Mesothelial cell of epicardium (in vitro differentiated cells): ENCODE measurements at regions not wholly inside any gene's neighbourhood (a gene's known extent, or its start where the extent isn't known, plus 50 kb on each side); places are given as distances from the start of the nearest gene placed in this dataset.

Experiments
- DNase-seq, 2 experiments: peaks; one replicate each; pipeline ENCODE4 v3.0.0; 2021; ENCODE audit warnings: low spot score in 2 of 2; ENCODE audit not compliant: unreplicated experiment in 2 of 2
- H3K27ac Mint-ChIP-seq: 2 replicates; pipeline ENCODE4 v1.8.0; 2021; ENCODE audit warnings: mixed read lengths
- H3K27me3 Mint-ChIP-seq: 2 replicates; pipeline ENCODE4 v1.8.0; 2021; ENCODE audit warnings: low read depth, mixed read lengths
- H3K36me3 Mint-ChIP-seq: 2 replicates; pipeline ENCODE4 v1.8.0; 2021; ENCODE audit warnings: mixed read lengths
- H3K4me1 Mint-ChIP-seq: 2 replicates; pipeline ENCODE4 v1.8.0; 2021; ENCODE audit warnings: mixed read lengths
- H3K4me3 Mint-ChIP-seq: 2 replicates; pipeline ENCODE4 v1.8.0; 2021; ENCODE audit warnings: mild to moderate bottlenecking, moderate library complexity, mixed read lengths
- H3K9me3 Mint-ChIP-seq: 2 replicates; pipeline ENCODE4 v1.8.0; 2021; ENCODE audit warnings: mixed read lengths
- TF ChIP-seq, protein P1 (sequence below): fragments of 200-600 bp; sonication (generic); IDR thresholded peaks from one replicate; pipeline ENCODE4 v1.5.0; 2021; ENCODE audit warnings: antibody characterized with exemption; ENCODE audit not compliant: unreplicated experiment

- DNase-seq: no peak
- Mint-ChIP-seq H3K9me3 (peaks cover 14% of the 10 kb centered on the region), H3K36me3 (no peaks in the 10 kb centered on the region), H3K27me3 (no peaks in the 10 kb centered on the region), H3K4me3 (no peak overlapping the region), H3K4me1 (no peaks in the 10 kb centered on the region), H3K27ac (no peak overlapping the region)
- TF ChIP-seq, protein P1, sequence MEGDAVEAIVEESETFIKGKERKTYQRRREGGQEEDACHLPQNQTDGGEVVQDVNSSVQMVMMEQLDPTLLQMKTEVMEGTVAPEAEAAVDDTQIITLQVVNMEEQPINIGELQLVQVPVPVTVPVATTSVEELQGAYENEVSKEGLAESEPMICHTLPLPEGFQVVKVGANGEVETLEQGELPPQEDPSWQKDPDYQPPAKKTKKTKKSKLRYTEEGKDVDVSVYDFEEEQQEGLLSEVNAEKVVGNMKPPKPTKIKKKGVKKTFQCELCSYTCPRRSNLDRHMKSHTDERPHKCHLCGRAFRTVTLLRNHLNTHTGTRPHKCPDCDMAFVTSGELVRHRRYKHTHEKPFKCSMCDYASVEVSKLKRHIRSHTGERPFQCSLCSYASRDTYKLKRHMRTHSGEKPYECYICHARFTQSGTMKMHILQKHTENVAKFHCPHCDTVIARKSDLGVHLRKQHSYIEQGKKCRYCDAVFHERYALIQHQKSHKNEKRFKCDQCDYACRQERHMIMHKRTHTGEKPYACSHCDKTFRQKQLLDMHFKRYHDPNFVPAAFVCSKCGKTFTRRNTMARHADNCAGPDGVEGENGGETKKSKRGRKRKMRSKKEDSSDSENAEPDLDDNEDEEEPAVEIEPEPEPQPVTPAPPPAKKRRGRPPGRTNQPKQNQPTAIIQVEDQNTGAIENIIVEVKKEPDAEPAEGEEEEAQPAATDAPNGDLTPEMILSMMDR: no peak
Measured at GRCh38 chr6:8760951-8761350, 325.6 kb upstream of the SLC35B3 start.

- H3K27ac Mint-ChIP-seq: no peak overlapping the region
- no peak overlapping the region for H3K4me3 Mint-ChIP-seq
- H3K4me1 Mint-ChIP-seq: no peaks in the 10 kb centered on the region
- no peaks in the 10 kb centered on the region for H3K36me3 Mint-ChIP-seq
- H3K9me3 Mint-ChIP-seq: no peaks in the 10 kb centered on the region
- TF ChIP-seq, protein P1: no peak
- DNase-seq: no peak
- no peaks in the 10 kb centered on the region for H3K27me3 Mint-ChIP-seq
Measured at GRCh38 chr6:8758412-8758811, 323.1 kb upstream of the SLC35B3 start.

DNA sequence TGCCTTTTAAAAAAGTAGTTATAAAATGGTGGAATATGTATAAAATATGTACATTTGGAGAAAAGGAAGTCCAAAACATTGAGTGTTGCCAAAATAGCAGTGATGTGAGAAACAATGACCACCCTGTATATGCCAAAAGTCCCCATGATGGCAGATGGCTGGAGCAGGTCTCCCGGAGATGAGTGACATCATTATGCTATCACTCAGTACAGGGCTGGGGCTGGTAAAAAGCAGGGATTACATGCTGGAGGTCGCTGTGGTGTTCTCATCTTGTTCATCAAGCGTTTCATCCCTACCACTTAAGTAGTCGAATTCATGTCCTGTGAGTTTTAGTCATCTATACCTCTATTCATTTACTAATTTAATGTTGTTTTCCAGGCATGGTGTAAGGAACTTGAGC is 315.3 kb upstream of the SLC35B3 start:
- TF ChIP-seq, protein P1: no peak
- no peak for DNase-seq
- H3K27ac Mint-ChIP-seq: no peak overlapping the region
- H3K4me1 Mint-ChIP-seq: peaks cover 10% of the 10 kb centered on the region
- no peak overlapping the region for H3K4me3 Mint-ChIP-seq
- no peaks in the 10 kb centered on the region for H3K9me3 Mint-ChIP-seq
- H3K36me3 Mint-ChIP-seq: no peaks in the 10 kb centered on the region
- H3K27me3 Mint-ChIP-seq: no peaks in the 10 kb centered on the region

- no peaks in the 10 kb centered on the region for H3K36me3 Mint-ChIP-seq
- H3K27me3 Mint-ChIP-seq: no peaks in the 10 kb centered on the region
- H3K9me3 Mint-ChIP-seq: no peaks in the 10 kb centered on the region
- DNase-seq: no peak
- H3K4me3 Mint-ChIP-seq: no peak overlapping the region
- no peak overlapping the region for H3K27ac Mint-ChIP-seq
- H3K4me1 Mint-ChIP-seq: peaks cover 10% of the 10 kb centered on the region
- TF ChIP-seq, protein P1: no peak
Measured at GRCh38 chr6:8749465-8749864, 314.1 kb upstream of the SLC35B3 start.

DNA sequence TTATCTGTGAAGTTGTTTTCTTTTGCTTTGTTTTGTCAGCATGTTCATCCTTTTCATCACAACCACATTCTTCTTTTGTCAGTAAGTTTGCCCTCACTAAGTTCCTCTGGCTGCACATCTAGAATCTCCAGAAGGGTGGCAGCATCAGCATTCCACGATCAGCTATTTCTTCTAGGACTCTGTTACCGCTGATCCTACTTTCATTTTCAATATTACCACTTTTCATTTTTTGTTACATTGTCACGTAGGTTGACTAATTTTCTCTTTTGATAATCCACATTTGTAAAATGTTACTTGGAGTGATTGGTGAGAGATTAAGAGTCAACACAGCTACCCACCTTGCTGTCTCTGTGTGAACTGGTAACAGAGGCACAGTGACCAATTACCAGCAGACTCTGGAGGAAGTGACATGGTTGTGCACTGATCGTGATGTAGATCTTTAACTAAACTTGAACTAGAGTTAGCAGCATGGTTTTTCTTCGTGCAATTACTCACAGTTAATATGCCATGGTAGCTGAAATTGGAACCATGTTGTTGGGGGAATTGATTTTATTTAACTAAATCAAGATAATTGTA is 307.9 kb upstream of the SLC35B3 start:
- no peaks in the 10 kb centered on the region for H3K4me1 Mint-ChIP-seq
- DNase-seq: no peak
- no peak overlapping the region for H3K4me3 Mint-ChIP-seq
- peaks cover 12% of the 10 kb centered on the region for H3K36me3 Mint-ChIP-seq
- H3K9me3 Mint-ChIP-seq: peaks cover 23% of the 10 kb centered on the region
- no peak overlapping the region for H3K27ac Mint-ChIP-seq
- no peaks in the 10 kb centered on the region for H3K27me3 Mint-ChIP-seq
- TF ChIP-seq, protein P1: no peak

- peaks cover 23% of the 10 kb centered on the region for H3K9me3 Mint-ChIP-seq
- no peak overlapping the region for H3K4me3 Mint-ChIP-seq
- TF ChIP-seq, protein P1: no peak
- no peaks in the 10 kb centered on the region for H3K27me3 Mint-ChIP-seq
- H3K27ac Mint-ChIP-seq: no peak overlapping the region
- peaks cover 17% of the 10 kb centered on the region for H3K4me1 Mint-ChIP-seq
- peaks cover 12% of the 10 kb centered on the region for H3K36me3 Mint-ChIP-seq
- no peak for DNase-seq
Measured at GRCh38 chr6:8739454-8739853, 304.1 kb upstream of the SLC35B3 start.
